Suprapubic skin (tissue), 4 donors: ENCODE measurements at regions not wholly inside any gene's neighbourhood (a gene's known extent, or its start where the extent isn't known, plus 50 kb on each side); places are given as distances from the start of the nearest gene placed in this dataset.

ENCODE experiments used
- DNase-seq, 2 donors: peaks; one replicate each; pipeline ENCODE4 v3.0.0-alpha.2; 2019; ENCODE audit warnings: low spot score in 2 of 2
- H3K27ac ChIP-seq: fragments of 200-600 bp; sonication (generic); one replicate; pipeline ENCODE4 v1.5.1; 2019
- H3K27me3 ChIP-seq: fragments of 200-600 bp; sonication (generic); one replicate; pipeline ENCODE4 v1.5.1; 2019
- H3K36me3 ChIP-seq: fragments of 200-600 bp; sonication (generic); one replicate; pipeline ENCODE4 v1.5.1; 2019
- H3K4me1 ChIP-seq: fragments of 200-600 bp; sonication (generic); one replicate; pipeline ENCODE4 v1.5.1; 2019
- H3K4me3 ChIP-seq: fragments of 200-600 bp; sonication (generic); one replicate; pipeline ENCODE4 v1.5.1; 2019; ENCODE audit warnings: mild to moderate bottlenecking
- H3K9me3 ChIP-seq: fragments of 200-600 bp; sonication (generic); one replicate; pipeline ENCODE4 v1.5.1; 2019
- EP300 ChIP-seq: sonication (generic); formaldehyde crosslinking; IDR thresholded peaks from one replicate; pipeline ENCODE4 v1.6.1; 2017; ENCODE audit warnings: antibody characterized with exemption
- POLR2A ChIP-seq, 2 donors: fragments of 450-650 bp; IDR thresholded peaks; one replicate each; pipeline ENCODE4 v1.6.1; 2017; ENCODE audit warnings: antibody characterized with exemption in 2 of 2, mild to moderate bottlenecking in 2 of 2, moderate library complexity in 2 of 2
- POLR2AphosphoS5 ChIP-seq, 3 donors: sonication (generic); formaldehyde crosslinking; IDR thresholded peaks; one replicate each; pipeline ENCODE4 v1.6.1; 2017; ENCODE audit warnings: antibody characterized with exemption in 3 of 3
- WGBS: methylation state at CpG from one replicate; pipeline ENCODE4 v1.1.5; 2018; 5-methylcytosine and 5-hydroxymethylcytosine counted together
- TF ChIP-seq, protein P1 (sequence below), 2 donors: fragments of 200-600 bp in 1 of 2; fragments of 450-650 bp in 1 of 2; sonication (generic) in 1 of 2; IDR thresholded peaks; one replicate each; pipeline ENCODE4 v1.5.1; 2016 to 2019; ENCODE audit warnings: antibody characterized with exemption in 2 of 2, mild to moderate bottlenecking in 1 of 2, moderate library complexity in 1 of 2

GRCh38 chr1:59007820-59008598 lies 224.2 kb upstream of the JUN start:
- H3K9me3 ChIP-seq: no peaks in the 10 kb centered on the region
- WGBS: 63% methylated on average over 8 of the region's 8 CpGs
- no peaks in the 10 kb centered on the region for H3K27me3 ChIP-seq
- no peak for TF ChIP-seq POLR2A (IDR thresholded peaks at IDR 0.05)
- no peak overlapping the region for H3K4me3 ChIP-seq
- no peak for DNase-seq
- H3K36me3 ChIP-seq: no peaks in the 10 kb centered on the region
- no peak overlapping the region for H3K27ac ChIP-seq
- H3K4me1 ChIP-seq: peaks cover 15% of the 10 kb centered on the region

DNA sequence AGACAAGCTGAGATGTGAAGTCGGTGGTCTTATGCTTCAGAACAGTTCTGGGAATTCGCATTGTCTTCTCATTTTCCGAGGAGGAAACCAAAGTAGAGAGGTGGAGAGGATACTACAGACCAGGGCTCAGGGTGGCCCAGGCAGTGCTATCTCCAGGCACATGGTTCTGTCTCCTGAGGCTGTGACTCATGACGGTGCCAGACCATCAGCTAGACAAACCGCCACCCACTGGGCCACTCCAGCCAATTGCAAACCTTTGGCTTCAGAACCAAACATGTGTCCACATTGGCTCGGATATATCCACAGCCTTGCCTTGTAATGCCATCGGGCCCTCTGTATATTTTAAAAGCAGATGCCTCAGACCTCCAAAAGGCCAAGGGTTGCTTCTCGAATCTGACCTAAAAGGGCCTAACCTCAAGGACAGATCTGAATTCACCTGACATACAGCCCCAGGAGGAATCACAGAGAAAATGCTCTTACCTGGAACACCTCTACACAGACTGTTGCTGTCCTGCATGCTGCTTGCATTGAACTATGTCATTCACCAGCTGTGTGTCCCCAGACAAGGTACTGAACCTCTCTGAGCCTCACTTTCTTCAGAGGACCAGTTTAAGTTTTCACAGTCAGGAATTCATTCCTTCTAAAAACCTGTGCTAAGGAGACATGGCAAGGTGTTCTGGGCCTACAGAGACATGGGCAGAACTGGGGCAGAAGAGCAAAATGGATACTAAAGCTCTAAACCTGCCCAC lies 224.9 kb upstream of the JUN start:
- no peak overlapping the region for H3K27ac ChIP-seq
- TF ChIP-seq EP300: no peak
- TF ChIP-seq POLR2AphosphoS5 (IDR thresholded peaks at IDR 0.05): no peak
- no peak for TF ChIP-seq POLR2A (IDR thresholded peaks at IDR 0.05)
- TF ChIP-seq, protein P1, sequence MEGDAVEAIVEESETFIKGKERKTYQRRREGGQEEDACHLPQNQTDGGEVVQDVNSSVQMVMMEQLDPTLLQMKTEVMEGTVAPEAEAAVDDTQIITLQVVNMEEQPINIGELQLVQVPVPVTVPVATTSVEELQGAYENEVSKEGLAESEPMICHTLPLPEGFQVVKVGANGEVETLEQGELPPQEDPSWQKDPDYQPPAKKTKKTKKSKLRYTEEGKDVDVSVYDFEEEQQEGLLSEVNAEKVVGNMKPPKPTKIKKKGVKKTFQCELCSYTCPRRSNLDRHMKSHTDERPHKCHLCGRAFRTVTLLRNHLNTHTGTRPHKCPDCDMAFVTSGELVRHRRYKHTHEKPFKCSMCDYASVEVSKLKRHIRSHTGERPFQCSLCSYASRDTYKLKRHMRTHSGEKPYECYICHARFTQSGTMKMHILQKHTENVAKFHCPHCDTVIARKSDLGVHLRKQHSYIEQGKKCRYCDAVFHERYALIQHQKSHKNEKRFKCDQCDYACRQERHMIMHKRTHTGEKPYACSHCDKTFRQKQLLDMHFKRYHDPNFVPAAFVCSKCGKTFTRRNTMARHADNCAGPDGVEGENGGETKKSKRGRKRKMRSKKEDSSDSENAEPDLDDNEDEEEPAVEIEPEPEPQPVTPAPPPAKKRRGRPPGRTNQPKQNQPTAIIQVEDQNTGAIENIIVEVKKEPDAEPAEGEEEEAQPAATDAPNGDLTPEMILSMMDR (IDR thresholded peaks at IDR 0.05): no peak
- no peak for DNase-seq
- H3K4me3 ChIP-seq: no peak overlapping the region
- no peaks in the 10 kb centered on the region for H3K36me3 ChIP-seq
- WGBS: 84% methylated on average over 8 of the region's 8 CpGs
- no peaks in the 10 kb centered on the region for H3K27me3 ChIP-seq
- H3K4me1 ChIP-seq: peaks cover 22% of the 10 kb centered on the region
- no peaks in the 10 kb centered on the region for H3K9me3 ChIP-seq

- Histone ChIP-seq H3K4me3 (no peak overlapping the region), H3K9me3 (no peaks in the 10 kb centered on the region), H3K4me1 (peaks cover 36% of the 10 kb centered on the region), H3K27ac (no peak overlapping the region), H3K27me3 (no peaks in the 10 kb centered on the region), H3K36me3 (no peaks in the 10 kb centered on the region)
- no peak for DNase-seq
- 89% methylated on average over 3 of the region's 3 CpGs for WGBS
- TF ChIP-seq, protein P1 (IDR thresholded peaks at IDR 0.05): no peak
- TF ChIP-seq EP300 (no peak), POLR2A (IDR thresholded peaks at IDR 0.05) (no peak), POLR2AphosphoS5 (IDR thresholded peaks at IDR 0.05) (no peak)
Measured at GRCh38 chr1:59011663-59012062, 227.8 kb upstream of the JUN start.

DNA sequence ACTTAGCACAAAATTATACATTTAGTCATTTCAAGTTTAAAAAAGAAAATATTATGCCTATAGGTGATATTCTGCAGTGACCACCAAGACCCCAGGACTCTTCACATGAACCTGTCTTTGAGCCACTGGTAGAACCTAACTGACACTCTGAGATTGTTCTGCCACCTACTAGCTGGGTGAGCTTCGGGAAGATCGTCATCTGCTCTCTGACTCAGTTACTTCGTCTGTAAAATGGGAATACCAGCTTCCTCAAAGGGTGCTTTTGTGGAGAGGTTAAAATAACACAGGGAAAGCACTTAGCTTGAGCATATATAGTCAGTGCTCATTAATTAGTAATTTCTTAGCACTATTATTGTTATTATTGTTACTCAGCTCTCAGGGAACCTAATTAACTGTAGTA lies 228.5 kb upstream of the JUN start:
- Histone ChIP-seq H3K9me3 (no peaks in the 10 kb centered on the region), H3K27ac (peak overlapping the region; percentile 83), H3K4me1 (peaks cover 34% of the 10 kb centered on the region), H3K36me3 (no peaks in the 10 kb centered on the region), H3K4me3 (no peak overlapping the region), H3K27me3 (no peaks in the 10 kb centered on the region)
- no peak for DNase-seq
- TF ChIP-seq POLR2AphosphoS5 (IDR thresholded peaks at IDR 0.05) (no peak), EP300 (no peak), POLR2A (IDR thresholded peaks at IDR 0.05) (no peak)
- TF ChIP-seq, protein P1 (IDR thresholded peaks at IDR 0.05): no peak
- WGBS: 97% methylated on average over 3 of the region's 3 CpGs

DNA sequence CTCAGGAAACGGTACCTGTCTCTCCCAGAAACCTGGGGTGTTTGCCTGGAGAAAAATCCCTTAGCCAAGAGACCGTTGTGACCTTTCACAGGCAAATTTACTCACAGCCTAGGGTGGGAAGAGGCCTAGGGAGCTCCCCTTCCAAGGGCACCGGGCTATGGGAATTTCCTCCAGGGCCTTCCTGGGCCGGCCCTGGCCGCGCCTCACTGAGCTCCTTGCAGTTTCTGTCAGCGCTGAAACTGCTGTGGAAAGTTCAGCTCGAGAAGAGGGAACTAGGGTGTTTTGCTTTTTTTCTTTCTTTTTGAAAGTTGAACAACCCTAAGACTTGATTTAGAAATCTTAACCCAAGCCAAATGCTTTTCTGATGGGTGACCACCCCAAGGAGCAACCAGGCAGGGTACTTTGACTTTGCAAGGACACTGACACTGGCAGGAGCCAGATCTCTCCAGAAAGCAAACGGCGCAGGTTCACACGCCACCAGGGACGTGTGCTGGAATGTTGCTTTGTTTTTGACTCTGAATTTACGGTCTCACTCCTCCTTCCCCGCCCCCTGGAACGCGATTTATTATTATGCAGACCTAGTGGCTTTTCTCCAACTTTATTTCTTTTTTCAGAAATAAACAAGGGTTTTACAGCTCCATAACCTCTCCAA lies 229.6 kb upstream of the JUN start:
- H3K27ac ChIP-seq: peak overlapping the region; percentile 83
- H3K27me3 ChIP-seq: no peaks in the 10 kb centered on the region
- peak overlapping the region; percentile 27 for H3K4me3 ChIP-seq
- H3K4me1 ChIP-seq: peaks cover 31% of the 10 kb centered on the region
- H3K9me3 ChIP-seq: no peaks in the 10 kb centered on the region
- peak in 1 of 2 donors; percentile 65 for DNase-seq
- no peaks in the 10 kb centered on the region for H3K36me3 ChIP-seq
- TF ChIP-seq POLR2AphosphoS5 (IDR thresholded peaks at IDR 0.05): no peak
- 14% methylated on average over 16 of the region's 16 CpGs for WGBS

DNA sequence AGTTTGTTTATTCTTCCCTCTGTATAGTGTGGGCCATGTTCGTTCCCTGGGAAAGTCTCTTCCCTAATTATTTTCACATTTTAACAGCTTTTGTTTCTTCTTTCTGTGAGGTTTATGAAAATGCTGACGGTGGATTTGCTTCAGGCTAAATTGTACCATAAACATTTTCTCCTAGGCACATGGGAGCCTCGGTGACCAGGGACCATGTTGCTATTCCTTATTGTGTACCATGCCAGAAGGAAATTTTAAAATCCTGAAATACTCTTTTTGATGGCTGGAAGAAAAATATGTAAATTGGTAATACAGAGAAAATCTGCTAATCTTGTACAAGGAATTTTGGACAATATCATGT lies 230.1 kb upstream of the JUN start:
- TF ChIP-seq, protein P1 (IDR thresholded peaks at IDR 0.05): no peak
- TF ChIP-seq POLR2AphosphoS5 (IDR thresholded peaks at IDR 0.05) (no peak), EP300 (no peak)
- WGBS: 20% methylated on average over 3 of the region's 3 CpGs
- Histone ChIP-seq H3K9me3 (no peaks in the 10 kb centered on the region), H3K36me3 (no peaks in the 10 kb centered on the region), H3K27me3 (no peaks in the 10 kb centered on the region), H3K27ac (peak overlapping the region; percentile 83), H3K4me3 (peak overlapping the region; percentile 27), H3K4me1 (peaks cover 32% of the 10 kb centered on the region)
- DNase-seq: no peak
